Vagina (tissue), 2 donors: ENCODE measurements at regions not wholly inside any gene's neighbourhood (a gene's known extent, or its start where the extent isn't known, plus 50 kb on each side); places are given as distances from the start of the nearest gene placed in this dataset.

Source experiments
- DNase-seq, 2 donors: peaks; one replicate each; pipeline ENCODE4 v3.0.0-alpha.2; 2017; ENCODE audit errors: extremely low spot score in 2 of 2
- H3K27ac ChIP-seq: fragments of 200-600 bp; sonication (generic); one replicate; pipeline ENCODE4 v1.5.1; 2019
- H3K27me3 ChIP-seq: fragments of 200-600 bp; sonication (generic); one replicate; pipeline ENCODE4 v1.5.1; 2019
- H3K36me3 ChIP-seq, 2 donors: fragments of 200-600 bp; sonication (generic); one replicate each; pipeline ENCODE4 v1.5.1; 2017 to 2019
- H3K4me1 ChIP-seq: fragments of 200-600 bp; sonication (generic); one replicate; pipeline ENCODE4 v1.5.1; 2019
- H3K4me3 ChIP-seq, 2 donors: fragments of 200-600 bp; sonication (generic); 1 replicate in 1 of 2; 2 replicates in 1 of 2; pipeline ENCODE4 v1.5.1; 2016 to 2019
- H3K9me3 ChIP-seq: fragments of 200-600 bp; sonication (generic); one replicate; pipeline ENCODE4 v1.5.1; 2019
- CTCF ChIP-seq, 3 experiments: fragments of 450-650 bp in 2 of 3; fragments of 200-600 bp in 1 of 3; sonication (generic) in 1 of 3; IDR thresholded peaks; one replicate each; pipeline ENCODE4 v1.5.1; 2017 to 2019; ENCODE audit warnings: antibody characterized with exemption in 3 of 3, mild to moderate bottlenecking in 2 of 3, moderate library complexity in 2 of 3
- POLR2A ChIP-seq, 2 donors: fragments of 450-650 bp; IDR thresholded peaks; one replicate each; pipeline ENCODE4 v1.6.1; 2017; ENCODE audit warnings: antibody characterized with exemption in 2 of 2, mild to moderate bottlenecking in 2 of 2, moderate library complexity in 2 of 2
- POLR2AphosphoS5 ChIP-seq, 2 donors: sonication (generic); formaldehyde crosslinking; IDR thresholded peaks; one replicate each; pipeline ENCODE4 v1.9.0; 2017; ENCODE audit warnings: antibody characterized with exemption in 2 of 2, mild to moderate bottlenecking in 2 of 2, low read depth in 1 of 2; ENCODE audit not compliant: insufficient read depth in 1 of 2
- intact Hi-C: fragments of 100-400 bp; cut with DNase I; formaldehyde crosslinking; loops from one replicate; pipeline ENCODE4 v1.15.1; 2023

DNA sequence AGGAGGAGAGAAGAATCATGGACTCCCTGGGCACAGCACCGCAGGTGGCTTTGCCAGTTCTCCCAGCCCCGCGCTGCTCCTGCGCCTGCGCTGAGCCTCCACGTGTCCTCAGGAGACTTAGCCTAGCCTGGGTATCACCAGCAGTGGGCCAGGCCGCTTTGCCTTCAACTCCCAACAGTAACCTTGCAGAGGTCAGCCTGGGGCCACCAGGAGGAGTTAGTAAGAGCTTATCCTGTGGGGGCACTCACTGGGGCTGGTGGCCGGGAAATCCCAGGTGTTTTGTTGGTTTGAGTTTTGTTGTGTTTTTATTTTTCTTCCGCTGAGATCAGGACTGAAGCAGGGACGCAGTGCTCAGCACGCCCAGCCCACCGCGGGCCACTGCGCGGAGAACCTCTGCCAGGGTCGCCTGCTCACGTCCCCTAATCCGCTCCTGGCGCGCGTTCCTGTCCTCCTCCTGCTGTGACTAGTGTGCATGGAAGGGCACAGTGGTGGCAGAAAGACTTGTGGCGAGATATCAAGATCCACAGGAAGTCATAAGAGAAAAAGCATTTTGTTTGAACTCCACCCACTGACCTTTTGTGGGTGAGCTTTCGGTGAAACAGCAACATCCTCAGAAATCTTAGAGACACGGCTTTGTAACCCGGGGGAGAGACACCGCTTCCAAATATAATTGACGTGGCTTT, 207.4 kb upstream of the RFC3 start:
- TF ChIP-seq POLR2A (IDR thresholded peaks at IDR 0.05) (no peak), CTCF (IDR thresholded peaks at IDR 0.05) (no peak), POLR2AphosphoS5 (IDR thresholded peaks at IDR 0.05; ENCODE audit: insufficient read depth in 1 of 2, low read depth in 1 of 2) (no peak)
- Histone ChIP-seq H3K9me3 (no peaks in the 10 kb centered on the region), H3K4me1 (no peaks in the 10 kb centered on the region), H3K27me3 (no peaks in the 10 kb centered on the region), H3K4me3 (peak overlapping the region in 1 of 2 donors; percentile 3), H3K36me3 (no peaks in the 10 kb centered on the region), H3K27ac (peak overlapping the region; percentile 21)
- DNase-seq = no peak
- intact Hi-C loops = no loop called here

DNA sequence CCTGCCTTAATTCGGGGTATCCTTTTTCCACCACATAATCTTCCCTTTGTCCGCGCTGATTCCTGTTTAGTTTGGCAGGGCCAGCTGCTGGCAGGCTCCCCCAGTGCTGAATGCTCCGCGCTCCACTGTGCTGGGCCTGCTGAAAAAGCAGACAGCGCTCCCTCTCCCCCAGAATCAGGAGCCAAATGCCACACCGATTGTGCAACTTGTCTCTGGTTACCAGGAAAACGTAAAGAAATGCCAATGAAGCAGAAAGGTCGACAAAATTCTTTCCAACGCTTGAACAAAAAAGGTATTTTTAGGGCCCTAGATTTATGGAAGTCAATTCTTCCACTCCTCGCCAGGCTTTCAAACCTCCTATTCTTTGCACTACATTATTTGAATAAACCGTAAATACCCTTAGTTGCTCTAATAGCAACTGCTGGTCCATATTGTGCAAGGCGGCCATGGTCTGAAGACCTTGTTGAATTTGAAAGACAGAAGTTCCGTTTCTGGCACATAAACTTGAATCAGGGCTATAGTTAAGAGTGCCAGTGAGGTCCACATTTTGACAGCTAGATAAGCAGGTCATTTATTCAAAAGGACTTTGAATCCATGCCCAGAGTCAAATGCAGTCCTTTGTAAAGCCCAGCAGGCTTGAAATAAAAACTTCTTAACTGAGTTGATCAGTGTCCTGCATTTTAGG, 206.7 kb upstream of the RFC3 start:
- peak overlapping the region; percentile 21 for H3K27ac ChIP-seq
- no peak for DNase-seq
- H3K36me3 ChIP-seq = no peaks in the 10 kb centered on the region
- intact Hi-C loops = no loop called here
- H3K9me3 ChIP-seq = no peaks in the 10 kb centered on the region
- H3K4me1 ChIP-seq = no peaks in the 10 kb centered on the region
- H3K27me3 ChIP-seq = no peaks in the 10 kb centered on the region
- peak overlapping the region in 1 of 2 donors; percentile 3 for H3K4me3 ChIP-seq
- no peak for TF ChIP-seq POLR2AphosphoS5 (IDR thresholded peaks at IDR 0.05; ENCODE audit: insufficient read depth in 1 of 2, low read depth in 1 of 2)
- TF ChIP-seq POLR2A (IDR thresholded peaks at IDR 0.05) = no peak
- no peak for TF ChIP-seq CTCF (IDR thresholded peaks at IDR 0.05)

DNA sequence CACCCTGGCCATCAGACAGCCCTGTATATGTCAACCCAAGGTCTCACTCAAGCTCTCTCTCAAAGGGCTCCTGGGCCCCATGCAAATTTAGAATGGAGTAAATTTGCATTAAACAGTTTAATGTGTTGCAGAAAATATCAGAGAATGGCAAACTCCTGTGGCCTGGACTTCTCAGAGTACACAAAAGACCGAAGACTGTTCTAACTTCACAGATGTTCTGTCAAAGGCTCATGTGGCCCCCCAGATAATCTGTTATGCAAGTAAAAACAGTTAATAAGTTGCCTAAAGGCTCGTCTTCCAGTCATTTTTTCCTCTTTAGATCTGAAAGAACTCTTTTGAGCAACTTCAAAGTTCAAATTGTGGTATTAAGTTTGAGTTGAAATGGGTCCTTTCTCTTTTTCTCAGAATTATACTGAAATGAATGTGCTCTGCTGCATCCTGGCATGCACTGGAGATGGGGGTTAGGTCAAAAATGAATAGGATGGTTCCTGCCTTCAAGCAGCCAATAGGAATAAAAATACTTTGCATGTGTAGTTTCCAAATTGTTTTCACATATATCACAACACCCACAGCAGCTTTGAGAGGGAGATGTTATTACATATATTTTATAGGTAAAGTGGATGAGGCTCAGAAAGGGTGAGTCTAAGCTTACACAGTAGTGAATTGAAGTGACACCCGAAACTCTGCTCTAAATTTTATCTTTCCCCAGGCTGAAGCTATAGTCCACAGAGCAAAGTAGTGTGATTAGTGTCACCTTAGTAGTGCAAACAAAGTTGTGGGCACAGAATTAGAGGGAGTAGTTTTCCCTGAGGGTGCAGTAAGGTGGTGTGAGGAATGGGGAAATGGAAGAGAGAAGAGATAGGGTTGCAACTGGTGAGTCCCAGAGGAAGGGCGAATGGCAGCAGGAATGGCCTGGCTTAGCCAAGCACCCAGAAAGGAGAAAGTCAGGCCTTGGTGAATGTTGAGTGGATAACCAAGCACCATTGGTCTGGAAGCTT, 205.0 kb upstream of the RFC3 start:
- no peak overlapping the region for H3K4me3 ChIP-seq
- TF ChIP-seq CTCF (IDR thresholded peaks at IDR 0.05) (no peak), POLR2AphosphoS5 (IDR thresholded peaks at IDR 0.05; ENCODE audit: insufficient read depth in 1 of 2, low read depth in 1 of 2) (no peak), POLR2A (IDR thresholded peaks at IDR 0.05) (no peak)
- intact Hi-C loops = no loop called here
- H3K27me3 ChIP-seq = no peaks in the 10 kb centered on the region
- H3K27ac ChIP-seq = no peak overlapping the region
- DNase-seq = no peak
- no peaks in the 10 kb centered on the region for H3K36me3 ChIP-seq
- no peaks in the 10 kb centered on the region for H3K9me3 ChIP-seq
- H3K4me1 ChIP-seq = no peaks in the 10 kb centered on the region

- DNase-seq = no peak
- TF ChIP-seq POLR2A (IDR thresholded peaks at IDR 0.05) (no peak), CTCF (IDR thresholded peaks at IDR 0.05) (no peak), POLR2AphosphoS5 (IDR thresholded peaks at IDR 0.05; ENCODE audit: insufficient read depth in 1 of 2, low read depth in 1 of 2) (no peak)
- Histone ChIP-seq H3K9me3 (no peaks in the 10 kb centered on the region), H3K4me1 (no peaks in the 10 kb centered on the region), H3K27me3 (no peaks in the 10 kb centered on the region), H3K4me3 (no peak overlapping the region), H3K36me3 (no peaks in the 10 kb centered on the region), H3K27ac (no peak overlapping the region)
- intact Hi-C loops = no loop called here
These were observed 202.5 kb upstream of the RFC3 start for GRCh38 chr13:33615436-33615835.
